ENCODE measurements at regions not wholly inside any gene's neighbourhood (a gene's known extent, or its start where the extent isn't known, plus 50 kb on each side); places are given as distances from the start of the nearest gene placed in this dataset.
"Not testable (repeated sequence)": the region's sequence is repeated elsewhere in the genome, so short reads cannot be mapped to it uniquely, and the experiment has no call there.

DNA sequence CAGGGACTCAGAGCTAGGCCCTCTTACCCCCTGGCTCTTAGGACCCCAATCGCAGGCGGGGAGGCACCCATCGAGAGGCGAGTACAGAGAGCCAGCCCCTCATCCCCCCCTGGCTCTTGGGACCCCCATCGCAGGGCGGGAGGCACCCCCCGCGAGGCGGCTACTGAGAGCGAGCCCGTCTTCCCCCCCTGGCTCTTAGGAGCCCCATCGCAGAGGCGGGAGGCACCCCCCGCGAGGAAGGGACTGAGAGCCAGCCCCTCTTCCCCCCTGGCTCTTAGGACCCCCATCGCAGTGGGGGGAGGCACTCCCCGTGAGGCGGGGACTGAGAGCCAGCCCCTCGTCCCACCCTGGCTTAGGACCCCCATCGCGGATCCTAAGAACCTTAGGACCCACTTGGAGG is 2422.1 kb upstream of the PCDH20 start:
- not testable (repeated sequence) for TF ChIP-seq EP300, POLR2A (IDR thresholded peaks at IDR 0.05)

All from gastroesophageal sphincter (tissue), 2 donors.